GM21723 (cell line): ENCODE measurements at regions not wholly inside any gene's neighbourhood (a gene's known extent, or its start where the extent isn't known, plus 50 kb on each side); places are given as distances from the start of the nearest gene placed in this dataset.

Source experiments
- ATAC-seq: cut with Tn5 transposase; IDR thresholded peaks from one replicate; pipeline ENCODE4 v1.9.1; 2021; ENCODE audit warnings: mild to moderate bottlenecking, moderate library complexity; ENCODE audit not compliant: unreplicated experiment

- ATAC-seq = no peak
Measured at GRCh38 chr15:62532367-62532766, 367.3 kb upstream of the C2CD4B start.

GRCh38 chr15:62533687-62534086, 368.6 kb upstream of the C2CD4B start:
- no peak for ATAC-seq

GRCh38 chr15:62534996-62535395, 369.9 kb upstream of the C2CD4B start:
- no peak for ATAC-seq

GRCh38 chr15:62539236-62539635, 374.2 kb upstream of the C2CD4B start:
- no peak for ATAC-seq

- ATAC-seq = no peak
Measured at GRCh38 chr15:62541250-62541649, 376.2 kb upstream of the C2CD4B start.

GRCh38 chr15:62541846-62542245, 376.8 kb upstream of the C2CD4B start:
- no peak for ATAC-seq

- ATAC-seq = no peak
Measured at GRCh38 chr15:62544446-62544845, 379.4 kb upstream of the C2CD4B start.

- ATAC-seq = no peak
Measured at GRCh38 chr15:62545467-62546227, 380.6 kb upstream of the C2CD4B start.

GRCh38 chr15:62546628-62547027, 381.5 kb upstream of the C2CD4B start:
- no peak for ATAC-seq

GRCh38 chr15:62547584-62547983, 382.5 kb upstream of the C2CD4B start:
- no peak for ATAC-seq

- no peak for ATAC-seq
Measured at GRCh38 chr15:62549345-62549970, 384.4 kb upstream of the C2CD4B start.

- ATAC-seq = no peak
Measured at GRCh38 chr15:62550106-62550505, 385.0 kb upstream of the C2CD4B start.

- no peak for ATAC-seq
Measured at GRCh38 chr15:62552444-62552843, 387.4 kb upstream of the C2CD4B start.

- no peak for ATAC-seq
Measured at GRCh38 chr15:62553911-62554563, 389.0 kb upstream of the C2CD4B start.

GRCh38 chr15:62558640-62559380, 393.7 kb upstream of the C2CD4B start:
- no peak for ATAC-seq

GRCh38 chr15:62559381-62559733, 394.3 kb upstream of the C2CD4B start:
- no peak for ATAC-seq

GRCh38 chr15:62561059-62561519, 396.0 kb upstream of the C2CD4B start:
- no peak for ATAC-seq

- no peak for ATAC-seq
Measured at GRCh38 chr15:62561571-62561970, 396.5 kb upstream of the C2CD4B start.

- ATAC-seq = no peak
Measured at GRCh38 chr15:62564886-62565633, 400.0 kb upstream of the C2CD4B start.

GRCh38 chr15:62565634-62566026, 400.5 kb upstream of the C2CD4B start:
- no peak for ATAC-seq

- ATAC-seq = no peak
Measured at GRCh38 chr15:62566248-62566647, 401.2 kb upstream of the C2CD4B start.
